Cardiac muscle cell (in vitro differentiated cells and primary cell): ENCODE measurements at regions not wholly inside any gene's neighbourhood (a gene's known extent, or its start where the extent isn't known, plus 50 kb on each side); places are given as distances from the start of the nearest gene placed in this dataset.
"Not testable (repeated sequence)": the region's sequence is repeated elsewhere in the genome, so short reads cannot be mapped to it uniquely, and the experiment has no call there.

Experiments used
- DNase-seq, 2 donors: peaks; one replicate each; pipeline versions ENCODE4 v3.0.0 to v3.0.0-alpha.2; 2010 to 2017; ENCODE audit warnings: low read depth in 1 of 2, low spot score in 1 of 2
- H3K27ac ChIP-seq: fragments of 200-600 bp; sonication (generic); 2 replicates; pipeline ENCODE4 v1.5.1; 2016
- H3K27me3 ChIP-seq: fragments of 200-600 bp; sonication (generic); 2 replicates; pipeline ENCODE4 v1.6.0; 2016; ENCODE audit warnings: control low read depth
- H3K36me3 ChIP-seq: fragments of 200-600 bp; sonication (generic); 2 replicates; pipeline ENCODE4 v1.5.1; 2016; ENCODE audit warnings: control low read depth
- H3K4me1 ChIP-seq: fragments of 200-600 bp; sonication (generic); 2 replicates; pipeline ENCODE4 v1.8.1; 2017; ENCODE audit warnings: low read depth, mild to moderate bottlenecking, mixed run types
- H3K4me3 ChIP-seq: fragments of 200-600 bp; sonication (generic); 2 replicates; pipeline ENCODE4 v1.5.1; 2016; ENCODE audit warnings: mild to moderate bottlenecking
- H3K9me3 ChIP-seq: fragments of 200-600 bp; sonication (generic); 2 replicates; pipeline ENCODE4 v1.5.1; 2017; ENCODE audit warnings: low read depth, mild to moderate bottlenecking, control low read depth
- CTCF ChIP-seq: IDR thresholded peaks from 2 replicates; pipeline ENCODE4 v1.5.1; 2012; ENCODE audit warnings: low read depth, mild to moderate bottlenecking, low read length

- Histone ChIP-seq H3K36me3 (no peaks in the 10 kb centered on the region), H3K9me3 (no peaks in the 10 kb centered on the region), H3K4me1 (no peaks in the 10 kb centered on the region), H3K27ac (no peak overlapping the region), H3K4me3 (no peak overlapping the region), H3K27me3 (no peaks in the 10 kb centered on the region)
- TF ChIP-seq CTCF, result no peak
- DNase-seq, result no peak
Measured at GRCh38 chr2:184425083-184425482, 173.2 kb upstream of the ZNF804A start.

- H3K27me3 ChIP-seq, result no peaks in the 10 kb centered on the region
- no peak for DNase-seq
- no peaks in the 10 kb centered on the region for H3K4me1 ChIP-seq
- no peak for TF ChIP-seq CTCF
- H3K9me3 ChIP-seq, result no peaks in the 10 kb centered on the region
- H3K4me3 ChIP-seq, result no peak overlapping the region
- no peak overlapping the region for H3K27ac ChIP-seq
- H3K36me3 ChIP-seq, result no peaks in the 10 kb centered on the region
Measured at GRCh38 chr2:184444217-184444616, 154.1 kb upstream of the ZNF804A start.

- Histone ChIP-seq H3K4me3 (no peak overlapping the region), H3K36me3 (no peaks in the 10 kb centered on the region), H3K27ac (no peak overlapping the region), H3K9me3 (no peaks in the 10 kb centered on the region), H3K4me1 (no peaks in the 10 kb centered on the region), H3K27me3 (no peaks in the 10 kb centered on the region)
- no peak for DNase-seq
- TF ChIP-seq CTCF, result no peak
Measured at GRCh38 chr2:184444623-184445223, 153.6 kb upstream of the ZNF804A start.

GRCh38 chr2:184449760-184450159 is 148.6 kb upstream of the ZNF804A start:
- Histone ChIP-seq H3K36me3 (no peaks in the 10 kb centered on the region), H3K9me3 (no peaks in the 10 kb centered on the region), H3K4me1 (no peaks in the 10 kb centered on the region), H3K4me3 (no peak overlapping the region), H3K27ac (no peak overlapping the region), H3K27me3 (no peaks in the 10 kb centered on the region)
- no peak for TF ChIP-seq CTCF
- DNase-seq, result no peak

- no peaks in the 10 kb centered on the region for H3K27me3 ChIP-seq
- H3K27ac ChIP-seq, result no peak overlapping the region
- no peak overlapping the region for H3K4me3 ChIP-seq
- H3K9me3 ChIP-seq, result no peaks in the 10 kb centered on the region
- TF ChIP-seq CTCF, result no peak
- no peaks in the 10 kb centered on the region for H3K36me3 ChIP-seq
- no peaks in the 10 kb centered on the region for H3K4me1 ChIP-seq
- DNase-seq, result no peak
Measured at GRCh38 chr2:184452907-184453306, 145.4 kb upstream of the ZNF804A start.

GRCh38 chr2:184455624-184456023 is 142.7 kb upstream of the ZNF804A start:
- no peaks in the 10 kb centered on the region for H3K36me3 ChIP-seq
- no peak overlapping the region for H3K27ac ChIP-seq
- H3K27me3 ChIP-seq, result no peaks in the 10 kb centered on the region
- no peak for DNase-seq
- H3K4me3 ChIP-seq, result no peak overlapping the region
- no peaks in the 10 kb centered on the region for H3K4me1 ChIP-seq
- H3K9me3 ChIP-seq, result no peaks in the 10 kb centered on the region
- no peak for TF ChIP-seq CTCF

GRCh38 chr2:184456693-184457092 is 141.6 kb upstream of the ZNF804A start:
- not testable (repeated sequence) for H3K9me3 ChIP-seq, H3K4me3 ChIP-seq, DNase-seq

More at GRCh38 chr2:184456693-184457092, 141.6 kb upstream of the ZNF804A start:
- H3K4me1 ChIP-seq, H3K27me3 ChIP-seq, H3K27ac ChIP-seq, H3K36me3 ChIP-seq: not testable (repeated sequence)
